GM19193 (cell line): ENCODE measurements at regions not wholly inside any gene's neighbourhood (a gene's known extent, or its start where the extent isn't known, plus 50 kb on each side); places are given as distances from the start of the nearest gene placed in this dataset.

Experiments used
- POLR2A ChIP-seq: IDR thresholded peaks from 4 replicates; pipeline ENCODE4 v1.6.1; 2011; ENCODE audit not compliant: insufficient read depth, insufficient read length; ENCODE audit errors: extremely low read depth

GRCh38 chr11:123292647-123293046 is 97.6 kb upstream of the CLMP start:
- no peak for TF ChIP-seq POLR2A

GRCh38 chr11:123291201-123291869 is 96.3 kb upstream of the CLMP start:
- no peak for TF ChIP-seq POLR2A

- TF ChIP-seq POLR2A: no peak
Observed at GRCh38 chr11:123286761-123287160, 91.7 kb upstream of the CLMP start.

GRCh38 chr11:123286255-123286654 is 91.2 kb upstream of the CLMP start:
- TF ChIP-seq POLR2A: no peak

GRCh38 chr11:123284454-123284853 is 89.4 kb upstream of the CLMP start:
- TF ChIP-seq POLR2A: no peak

- TF ChIP-seq POLR2A: no peak
Observed at GRCh38 chr11:123282597-123282996, 87.5 kb upstream of the CLMP start.

GRCh38 chr11:123273616-123274015 is 78.6 kb upstream of the CLMP start:
- TF ChIP-seq POLR2A: no peak

- no peak for TF ChIP-seq POLR2A
Observed at GRCh38 chr11:123272565-123272964, 77.5 kb upstream of the CLMP start.

- TF ChIP-seq POLR2A: no peak
Observed at GRCh38 chr11:123268156-123268555, 73.1 kb upstream of the CLMP start.

- no peak for TF ChIP-seq POLR2A
Observed at GRCh38 chr11:123265951-123266350, 70.9 kb upstream of the CLMP start.

GRCh38 chr11:123264431-123264780 is 69.4 kb upstream of the CLMP start:
- no peak for TF ChIP-seq POLR2A

- TF ChIP-seq POLR2A: no peak
Observed at GRCh38 chr11:123261345-123262106, 66.5 kb upstream of the CLMP start.

- TF ChIP-seq POLR2A: no peak
Observed at GRCh38 chr11:123260511-123261211, 65.6 kb upstream of the CLMP start.

- no peak for TF ChIP-seq POLR2A
Observed at GRCh38 chr11:123258877-123259276, 63.8 kb upstream of the CLMP start.

GRCh38 chr11:123257370-123257769 is 62.3 kb upstream of the CLMP start:
- no peak for TF ChIP-seq POLR2A

- TF ChIP-seq POLR2A: no peak
Observed at GRCh38 chr11:123255909-123256308, 60.9 kb upstream of the CLMP start.
